GM12892 (cell line): ENCODE measurements at regions not wholly inside any gene's neighbourhood (a gene's known extent, or its start where the extent isn't known, plus 50 kb on each side); places are given as distances from the start of the nearest gene placed in this dataset.

Experiments
- POLR2A ChIP-seq: IDR thresholded peaks from 2 replicates; pipeline ENCODE4 v1.6.1; 2011; ENCODE audit warnings: low read depth, low read length, control low read depth
- POLR2AphosphoS5 ChIP-seq: IDR thresholded peaks from 2 replicates; pipeline ENCODE4 v1.6.1; 2011; ENCODE audit warnings: low read depth, low read length, control low read depth

- TF ChIP-seq POLR2AphosphoS5, result no peak
- TF ChIP-seq POLR2A, result no peak
Measured at GRCh38 chr3:23038471-23038870, 164.7 kb upstream of the UBE2E2 start.
